HG02840 (cell line): ENCODE measurements at regions not wholly inside any gene's neighbourhood (a gene's known extent, or its start where the extent isn't known, plus 50 kb on each side); places are given as distances from the start of the nearest gene placed in this dataset.

Experiments used
- ATAC-seq: cut with Tn5 transposase; IDR thresholded peaks from one replicate; pipeline ENCODE4 v1.9.1; 2021; ENCODE audit warnings: mild to moderate bottlenecking, moderate library complexity, moderate number of reproducible peaks; ENCODE audit not compliant: unreplicated experiment, low FRiP score

DNA sequence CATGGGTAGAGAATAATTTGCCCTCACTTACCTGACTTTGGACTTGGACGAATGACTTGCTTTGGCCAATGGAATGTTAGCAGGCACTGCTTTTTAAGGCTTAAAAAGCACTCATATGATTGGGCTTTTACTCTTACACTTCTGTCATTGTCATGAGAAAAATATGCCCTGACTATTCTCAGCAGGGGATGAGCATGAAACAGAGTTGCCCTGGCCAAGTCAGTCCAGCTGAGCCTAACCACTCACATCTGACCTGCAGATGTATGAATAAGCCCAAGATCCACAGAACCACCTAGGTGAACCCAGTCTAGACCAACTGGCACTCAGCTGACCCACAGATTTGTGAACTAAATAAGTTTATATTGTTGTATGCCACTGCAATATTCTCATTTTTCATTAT is 573.5 kb downstream of the TNS3 start:
- ATAC-seq = no peak

DNA sequence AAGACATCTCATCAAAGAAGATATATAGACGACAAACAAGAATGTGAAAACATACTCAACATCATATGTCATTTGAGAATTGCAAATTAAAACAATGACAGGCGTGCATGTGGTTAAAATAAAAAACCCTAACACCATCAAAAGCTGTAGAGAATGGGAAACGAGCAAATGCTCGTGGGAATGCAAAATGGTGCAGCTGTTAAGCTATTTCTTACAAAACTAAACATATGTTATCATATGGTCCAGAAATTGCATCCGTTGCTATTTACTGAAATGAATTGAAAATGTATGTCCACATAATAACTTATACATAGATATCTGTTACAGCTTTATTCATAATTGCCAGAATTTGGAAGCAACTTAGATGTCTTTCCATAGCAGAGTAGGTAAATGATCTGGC is 574.4 kb downstream of the TNS3 start:
- no peak for ATAC-seq

DNA sequence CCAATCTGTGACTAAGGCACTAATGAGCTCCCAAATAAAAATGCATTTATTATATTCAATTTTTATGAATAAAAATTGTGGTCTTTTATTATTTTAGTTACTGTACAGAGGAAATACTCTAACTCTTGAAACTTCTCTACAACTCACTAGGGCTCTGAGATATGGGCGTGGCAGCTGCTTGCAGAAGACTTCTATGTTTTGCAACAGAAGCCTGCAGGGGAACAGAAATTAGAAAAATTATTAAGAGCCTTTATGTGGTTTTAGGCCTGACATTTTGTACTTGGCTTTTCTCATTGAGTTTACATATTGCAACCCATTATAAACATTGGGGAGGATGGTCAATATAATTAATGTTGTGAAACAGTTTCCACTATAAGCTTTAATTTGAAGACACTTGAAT is 581.4 kb downstream of the TNS3 start:
- no peak for ATAC-seq

DNA sequence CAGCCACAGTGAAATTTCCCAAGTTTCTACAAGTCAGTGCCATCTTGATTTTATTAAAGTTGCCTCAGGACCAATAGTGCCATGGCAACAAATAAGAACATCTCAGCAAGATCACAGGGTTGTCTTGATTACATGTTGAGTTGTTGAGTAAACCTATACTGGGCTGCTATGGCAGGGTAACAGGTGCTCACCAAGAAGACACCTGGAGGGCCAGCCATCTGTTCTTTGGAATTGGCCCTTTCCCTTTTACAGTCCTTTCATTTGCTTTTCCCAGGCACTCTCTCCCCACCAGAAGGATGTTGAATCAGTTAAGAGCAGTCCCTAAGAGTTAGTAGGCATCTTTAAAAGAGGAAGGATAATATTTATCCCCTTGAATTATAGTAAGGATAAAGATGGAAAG is 582.0 kb downstream of the TNS3 start:
- no peak for ATAC-seq

DNA sequence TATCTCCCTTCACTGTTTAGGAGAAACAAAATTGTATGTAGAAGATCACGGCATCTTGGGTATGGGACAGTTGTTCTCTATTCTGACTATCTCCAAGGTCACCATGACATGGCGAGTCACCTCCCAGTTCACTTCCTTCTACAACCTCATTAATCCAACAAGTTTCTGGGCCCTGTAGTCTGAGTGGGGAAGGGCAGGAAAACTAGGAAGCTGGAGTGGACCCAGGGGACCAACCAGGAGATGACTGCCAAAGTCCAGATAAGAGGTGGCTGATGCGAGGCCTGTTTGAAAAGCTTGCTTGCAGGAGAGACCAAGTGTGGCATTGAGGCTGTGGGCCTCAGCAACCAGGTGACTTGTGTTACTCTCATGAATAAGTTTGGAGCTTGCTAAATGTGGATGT is 584.9 kb downstream of the TNS3 start:
- ATAC-seq = no peak

DNA sequence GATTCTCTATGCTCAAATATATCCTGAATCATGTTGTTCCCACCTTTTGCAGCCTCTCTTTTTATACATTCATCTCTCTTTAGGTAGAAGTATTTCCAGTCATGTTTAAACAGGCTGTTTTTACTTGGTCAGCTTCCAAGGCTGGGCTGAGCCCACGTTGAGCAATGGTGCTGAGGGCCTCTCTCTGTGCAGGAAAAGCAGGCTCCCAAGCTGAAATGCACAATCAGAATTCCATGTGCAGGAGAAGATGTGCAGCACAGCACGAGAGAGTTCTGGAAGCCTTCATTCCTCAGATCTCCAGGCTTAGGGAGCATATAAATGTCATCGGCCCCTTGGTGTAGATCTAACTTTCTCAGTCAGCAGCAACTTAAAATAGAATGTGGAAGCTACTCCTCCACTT is 588.5 kb downstream of the TNS3 start:
- ATAC-seq = no peak

DNA sequence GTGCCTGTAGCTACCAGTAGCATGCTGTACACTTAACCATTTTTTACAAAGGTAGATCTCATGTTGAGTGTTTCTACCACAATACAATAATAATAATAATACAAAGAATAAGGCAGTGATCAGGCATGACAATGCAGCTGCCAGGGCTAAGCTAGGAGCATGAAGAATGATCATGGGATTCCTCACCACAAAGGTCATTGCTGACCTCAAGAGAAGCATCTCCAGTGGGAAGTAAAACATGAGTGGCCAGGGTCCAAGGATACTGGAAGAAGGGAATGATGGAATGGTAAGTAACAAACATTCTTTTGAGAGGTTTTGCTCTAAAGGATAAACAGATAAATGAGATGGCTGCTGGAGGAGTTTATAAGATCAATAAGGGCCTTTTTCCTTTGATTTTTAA is 591.1 kb downstream of the TNS3 start:
- no peak for ATAC-seq

DNA sequence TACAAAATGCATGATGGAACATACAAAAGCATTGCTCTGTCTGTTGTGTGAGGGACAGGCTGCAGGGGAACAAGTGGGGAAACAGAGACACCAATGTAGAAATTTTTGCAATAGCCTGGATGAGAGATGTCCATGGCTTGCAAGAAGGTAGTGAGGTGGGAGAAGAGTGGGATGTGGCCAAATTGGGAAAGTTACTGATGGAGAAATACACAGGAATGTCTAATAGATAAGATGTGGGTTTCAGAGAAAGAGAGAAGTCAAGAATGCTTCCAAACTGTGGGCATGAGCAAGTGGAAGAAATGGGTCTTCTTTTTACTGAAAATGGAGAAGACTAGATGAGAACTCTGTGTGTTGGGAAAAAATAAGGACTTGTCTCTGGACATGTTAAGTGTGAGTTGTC is 592.7 kb downstream of the TNS3 start:
- no peak for ATAC-seq

DNA sequence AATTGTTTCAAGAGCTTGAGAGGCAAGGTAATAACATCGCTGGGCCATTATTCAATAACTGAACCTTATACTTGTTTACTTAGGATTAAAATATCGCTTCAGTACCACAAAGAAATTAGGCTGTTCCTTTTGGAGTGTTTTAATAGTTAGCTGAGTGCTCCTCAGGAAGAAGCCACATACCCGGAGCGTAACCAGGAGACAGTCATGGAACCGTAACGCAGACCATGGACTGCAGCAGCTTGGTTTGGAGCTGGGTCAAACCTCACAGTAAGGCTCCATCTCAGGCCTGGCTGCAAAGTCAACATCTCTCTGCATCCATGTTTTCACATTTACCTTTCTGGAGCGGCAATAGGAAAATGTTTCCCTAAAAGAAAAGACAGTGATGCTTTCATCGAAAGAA is 599.0 kb downstream of the TNS3 start:
- no peak for ATAC-seq

DNA sequence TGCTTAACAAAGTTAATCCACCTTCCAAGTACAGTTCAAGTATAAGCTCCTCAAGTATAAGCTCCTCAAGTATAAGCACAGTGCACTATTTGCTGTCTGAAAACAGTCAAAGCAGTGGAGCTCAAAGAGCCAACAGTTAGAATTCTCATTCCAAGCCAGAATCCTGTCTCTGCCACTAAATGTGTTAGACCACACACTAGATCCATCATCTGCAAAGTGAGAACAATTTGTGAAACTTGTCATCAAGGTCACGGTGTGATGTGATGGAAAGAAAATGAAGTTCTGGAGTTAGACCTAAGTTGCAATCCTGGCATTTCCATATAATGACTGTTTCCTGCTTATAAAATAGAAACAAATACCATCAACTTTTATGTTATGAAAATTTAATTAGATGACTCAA is 602.5 kb downstream of the TNS3 start:
- no peak for ATAC-seq

DNA sequence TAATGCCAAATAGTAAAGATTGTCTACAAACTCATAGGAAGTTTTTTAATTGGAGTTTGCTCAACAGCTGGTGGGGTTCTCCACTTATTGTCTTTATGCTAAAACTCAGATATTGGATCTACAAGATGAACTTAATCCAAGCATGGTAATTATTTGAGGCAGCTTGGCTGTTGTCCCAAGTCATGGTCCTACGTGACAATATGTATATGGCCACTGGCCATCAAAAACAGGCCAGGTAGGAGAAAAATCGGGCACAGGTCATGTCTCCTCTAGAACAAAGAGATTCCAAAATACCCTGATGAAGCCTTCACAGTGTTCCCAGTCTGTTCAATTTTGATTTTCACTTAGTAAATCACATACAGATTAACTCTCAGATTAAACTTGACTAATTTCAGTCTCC is 606.4 kb downstream of the TNS3 start:
- no peak for ATAC-seq

DNA sequence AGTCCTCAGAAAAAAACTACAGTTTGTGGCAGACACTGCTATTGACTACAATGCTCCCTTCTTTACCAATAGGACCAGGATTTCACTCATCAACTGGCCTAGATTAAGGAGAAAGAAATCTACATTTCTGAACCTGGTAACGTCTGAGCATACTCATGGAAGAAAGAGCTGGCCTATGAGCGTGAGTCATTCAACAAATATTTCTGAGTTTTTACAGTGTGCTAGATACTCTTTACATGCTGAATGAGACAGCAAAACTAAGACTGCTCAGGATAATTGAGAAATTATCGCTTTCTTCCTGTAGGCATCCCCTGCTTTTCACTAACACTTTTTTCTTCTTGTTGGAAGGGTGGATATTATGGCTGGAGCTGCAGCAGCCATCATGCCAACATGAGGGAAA is 609.7 kb downstream of the TNS3 start:
- no peak for ATAC-seq

DNA sequence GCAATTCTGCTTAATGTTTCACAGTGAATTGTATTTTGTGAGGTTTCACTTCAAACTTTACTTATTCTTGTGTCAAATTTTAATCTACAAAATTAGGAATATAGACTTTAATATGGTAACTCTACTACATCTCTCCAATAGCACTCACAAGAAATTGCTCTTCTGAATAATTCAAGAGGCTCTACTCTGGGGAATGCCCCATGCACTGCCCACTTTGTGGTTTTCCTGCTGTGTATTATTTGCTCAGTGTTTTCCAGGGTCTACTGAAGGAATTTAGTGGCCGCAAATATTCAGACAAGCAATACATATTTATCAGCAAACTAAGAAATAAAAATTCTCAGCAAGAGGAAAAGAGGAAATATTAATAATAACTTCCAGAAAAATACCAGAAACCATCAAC is 611.4 kb downstream of the TNS3 start:
- ATAC-seq = no peak

DNA sequence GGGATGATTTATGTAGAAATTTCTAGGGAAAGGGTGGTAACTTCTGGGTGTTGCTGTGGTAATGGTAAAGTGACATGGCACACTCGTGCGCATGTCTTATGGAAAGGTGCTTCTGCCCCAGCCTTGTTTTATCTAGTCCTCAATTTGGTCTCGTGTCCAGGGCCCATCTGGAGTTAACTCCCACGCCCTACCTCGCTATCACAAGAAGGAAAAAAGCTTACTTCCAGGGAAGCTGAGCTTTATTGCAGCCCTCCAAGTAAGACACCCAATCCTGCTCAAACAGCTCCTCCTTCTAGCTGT is 611.8 kb downstream of the TNS3 start:
- no peak for ATAC-seq

DNA sequence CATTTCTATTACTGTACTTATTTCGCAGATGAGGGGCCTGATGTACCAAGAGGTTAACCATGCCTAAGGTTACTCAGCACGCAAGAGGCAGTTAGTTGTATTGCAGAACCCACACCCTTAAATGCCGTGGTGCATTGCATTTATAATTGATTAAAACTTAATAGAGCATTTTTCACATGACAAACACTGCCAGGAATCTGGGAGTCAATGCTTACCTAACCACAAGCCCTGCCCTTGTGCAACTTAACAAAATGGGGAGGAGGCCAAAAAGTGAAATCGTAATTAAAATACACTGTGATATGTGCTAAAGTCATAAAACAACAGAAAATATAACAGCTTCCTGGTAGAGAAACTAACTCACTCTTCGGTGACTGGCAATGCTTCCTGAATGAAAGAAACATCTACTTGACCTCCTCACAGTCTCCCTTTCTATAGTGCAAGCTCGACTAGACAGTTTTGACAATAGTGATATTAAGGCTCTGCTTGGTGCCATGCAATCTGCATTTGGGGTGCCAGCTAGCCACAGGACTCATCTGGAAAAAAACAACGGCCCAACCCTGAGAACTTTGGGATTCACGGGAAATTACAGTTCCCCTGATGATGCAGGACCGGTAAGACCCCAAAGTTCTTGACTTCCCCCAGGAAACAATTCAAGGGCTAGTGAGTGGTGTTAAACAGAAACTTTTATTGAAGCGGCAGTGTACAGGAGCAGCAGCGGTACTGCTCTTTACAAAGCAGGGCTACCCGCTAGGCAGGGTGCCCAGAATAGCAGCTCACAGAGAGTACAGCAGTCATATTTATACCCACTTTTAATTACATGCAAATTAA is 612.4 kb downstream of the TNS3 start:
- no peak for ATAC-seq

DNA sequence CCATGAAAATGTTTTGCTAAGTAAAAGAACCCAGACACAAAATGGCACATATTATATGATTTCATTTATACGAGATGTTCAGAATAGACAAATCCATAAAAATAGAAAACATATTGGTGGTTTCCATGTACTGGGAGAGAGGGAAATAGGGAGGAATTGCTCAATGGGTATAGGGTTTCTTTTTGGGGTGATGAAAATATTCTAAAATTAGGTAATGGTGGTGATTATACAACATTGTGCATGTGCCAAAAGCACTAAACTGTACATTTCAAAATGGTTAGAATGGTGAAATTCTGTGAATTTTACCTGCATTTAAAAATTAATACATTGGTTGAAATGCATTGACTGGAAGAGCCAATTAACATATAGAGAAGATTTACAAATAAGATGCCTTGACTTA is 613.9 kb downstream of the TNS3 start:
- no peak for ATAC-seq

DNA sequence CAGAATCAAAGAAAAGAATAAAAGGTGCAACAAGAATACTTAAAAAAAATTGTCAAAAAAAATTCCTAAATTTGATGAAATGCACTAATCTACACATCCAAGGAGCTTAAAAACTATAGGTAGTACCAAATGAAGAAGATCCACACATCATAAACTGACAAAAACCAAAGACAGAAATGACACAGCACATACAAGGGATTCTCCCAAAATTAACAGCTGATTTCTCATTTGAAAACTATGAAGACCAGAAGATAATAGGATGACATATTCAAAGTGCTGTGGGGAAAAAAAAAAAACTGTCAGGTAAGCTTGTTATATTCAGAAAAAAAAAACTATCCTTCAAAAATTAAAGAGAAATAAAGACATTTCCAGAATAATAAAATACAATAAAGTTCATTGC is 618.2 kb downstream of the TNS3 start:
- no peak for ATAC-seq

DNA sequence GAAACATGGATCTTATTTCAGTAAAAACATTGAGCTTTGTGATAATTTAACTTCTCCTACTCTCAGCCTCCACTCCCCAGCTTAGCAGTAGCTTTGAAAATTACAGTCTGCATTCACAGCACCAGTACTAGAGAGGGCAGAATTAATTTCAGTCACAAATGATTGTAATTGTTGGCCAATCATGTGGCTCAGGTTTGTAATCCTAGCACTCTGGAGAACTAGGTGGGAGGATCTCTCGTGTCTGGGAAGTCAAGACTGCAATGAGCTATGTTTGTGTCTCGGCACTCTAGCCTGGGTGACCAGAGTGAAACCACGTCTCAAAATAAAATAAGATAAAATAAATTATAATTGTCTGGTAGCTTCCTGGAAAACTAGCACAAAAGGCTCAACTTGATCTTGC is 620.9 kb downstream of the TNS3 start:
- no peak for ATAC-seq

DNA sequence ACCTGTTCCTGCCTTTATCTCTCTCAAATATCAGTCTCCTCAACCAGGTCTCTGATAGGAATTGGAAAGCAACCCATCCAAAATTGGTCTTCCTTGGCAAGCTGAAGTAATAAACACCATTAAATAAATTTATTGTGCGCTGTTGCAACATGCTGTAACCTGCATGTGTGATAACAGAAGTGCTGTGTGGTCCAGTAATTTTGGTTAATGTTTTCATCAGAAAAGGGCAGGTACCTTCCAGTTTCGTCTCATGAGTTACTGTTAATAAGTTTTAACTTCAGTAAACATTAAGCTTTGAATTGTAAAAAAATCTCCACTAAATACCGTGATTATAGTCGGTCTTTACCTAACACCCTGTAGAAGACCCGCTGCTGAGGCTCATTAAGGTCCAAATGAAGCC is 624.7 kb downstream of the TNS3 start:
- ATAC-seq = no peak

DNA sequence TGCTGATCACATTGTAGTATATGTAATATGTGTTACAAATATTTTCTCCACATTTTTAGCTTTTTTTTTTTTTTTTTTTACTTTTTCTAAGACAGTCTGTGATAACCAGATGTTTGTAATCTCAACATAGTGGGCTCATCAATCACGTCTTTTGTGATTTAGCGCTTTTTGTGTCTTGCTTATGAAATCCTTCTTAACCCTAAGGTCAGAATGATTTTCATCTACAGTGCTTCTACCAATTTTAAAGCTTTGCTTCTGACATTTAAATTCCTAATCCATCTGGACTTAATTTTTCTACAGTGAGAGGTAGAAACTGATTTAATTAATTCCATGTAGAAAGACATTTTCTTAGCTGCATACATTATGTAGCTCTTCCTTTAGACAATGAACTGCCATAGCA is 626.4 kb downstream of the TNS3 start:
- no peak for ATAC-seq

DNA sequence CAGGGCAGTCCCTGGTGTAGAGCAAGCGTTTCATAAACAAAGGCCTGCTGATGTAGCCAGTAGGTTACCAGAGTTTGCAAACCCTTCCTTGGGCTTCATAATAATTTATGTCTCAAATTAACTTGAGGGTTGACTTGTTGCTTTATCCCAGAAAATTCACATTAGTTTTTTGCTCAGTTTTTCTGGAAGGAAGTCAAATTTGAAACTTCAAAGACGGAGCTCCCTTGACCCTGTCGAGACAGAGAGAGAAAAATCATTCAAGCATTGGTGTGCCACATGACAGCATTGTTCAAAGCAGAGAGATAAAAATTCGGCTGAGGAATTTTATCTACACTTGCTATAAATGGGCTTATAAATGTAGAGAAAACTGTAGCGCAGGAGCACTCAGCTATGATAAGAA is 627.7 kb downstream of the TNS3 start:
- no peak for ATAC-seq

DNA sequence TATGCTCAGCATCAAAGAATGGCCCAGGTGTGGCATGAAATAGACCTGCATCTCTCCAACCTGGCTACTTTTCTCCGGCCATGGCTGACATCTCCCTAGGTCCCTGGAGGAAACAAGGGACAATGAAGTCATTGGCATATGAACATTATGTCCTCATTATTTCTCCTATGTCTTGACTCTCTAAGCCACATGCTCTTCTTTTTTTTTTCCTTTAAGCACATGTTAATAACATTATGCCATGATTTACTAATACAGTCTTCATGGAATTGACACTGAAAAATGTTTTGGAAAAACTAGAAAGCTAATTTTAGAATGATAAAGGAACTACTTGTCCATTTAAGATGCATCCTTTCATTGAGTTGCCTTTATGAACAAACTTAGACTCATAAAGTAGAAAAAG is 628.9 kb downstream of the TNS3 start:
- no peak for ATAC-seq

DNA sequence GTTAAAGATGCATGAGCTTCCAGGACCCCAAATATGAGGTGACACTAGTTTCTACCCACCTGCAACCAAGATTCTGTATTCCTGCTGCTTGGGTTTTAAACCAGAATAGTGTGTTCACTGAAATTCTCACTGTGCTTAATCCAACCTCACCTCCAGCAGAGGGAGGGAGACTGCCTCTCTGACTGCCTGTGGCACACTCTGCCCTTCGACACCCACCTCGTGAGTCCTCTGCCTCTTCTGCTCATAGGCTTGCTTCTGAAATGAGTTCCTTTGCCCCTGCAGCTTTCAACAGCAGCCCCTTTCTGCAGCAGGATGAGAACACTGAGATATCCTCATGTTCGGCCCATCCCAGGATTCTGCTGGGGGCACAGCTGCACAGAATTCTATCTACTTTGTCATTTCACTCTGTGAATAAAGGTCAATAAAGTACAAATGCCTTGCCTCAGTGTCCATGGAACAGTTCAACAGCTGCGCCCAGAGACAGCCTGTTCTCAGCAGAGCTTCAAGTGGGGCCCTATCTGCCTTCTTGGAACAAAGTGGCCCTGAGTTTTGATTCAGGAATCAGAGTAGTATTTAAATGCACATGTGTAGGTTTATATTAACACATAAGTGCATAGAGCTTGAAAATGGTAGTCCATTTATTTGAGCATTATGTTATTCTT is 632.5 kb downstream of the TNS3 start:
- ATAC-seq = no peak
